GM21576 (cell line): ENCODE measurements at regions not wholly inside any gene's neighbourhood (a gene's known extent, or its start where the extent isn't known, plus 50 kb on each side); places are given as distances from the start of the nearest gene placed in this dataset.
"Not testable (repeated sequence)": the region's sequence is repeated elsewhere in the genome, so short reads cannot be mapped to it uniquely, and the experiment has no call there.

Experiments
- ATAC-seq: cut with Tn5 transposase; IDR thresholded peaks from one replicate; pipeline ENCODE4 v1.9.1; 2021; ENCODE audit warnings: mild to moderate bottlenecking, moderate library complexity; ENCODE audit not compliant: unreplicated experiment

- no peak for ATAC-seq
Measured at GRCh38 chr2:33958591-33958990, 359.5 kb upstream of the FAM98A start.

- ATAC-seq = no peak
Measured at GRCh38 chr2:33949371-33949770, 350.3 kb upstream of the FAM98A start.

- no peak for ATAC-seq
Measured at GRCh38 chr2:33946193-33946592, 347.1 kb upstream of the FAM98A start.

- no peak for ATAC-seq
Measured at GRCh38 chr2:33933203-33933602, 334.1 kb upstream of the FAM98A start.

- no peak for ATAC-seq
Measured at GRCh38 chr2:33931164-33931563, 332.1 kb upstream of the FAM98A start.

GRCh38 chr2:33929467-33929866 is 330.4 kb upstream of the FAM98A start:
- peak; percentile 97 for ATAC-seq

GRCh38 chr2:33927756-33928155 is 328.7 kb upstream of the FAM98A start:
- no peak for ATAC-seq

- ATAC-seq = no peak
Measured at GRCh38 chr2:33925311-33925710, 326.2 kb upstream of the FAM98A start.

GRCh38 chr2:33924586-33925169 is 325.6 kb upstream of the FAM98A start:
- no peak for ATAC-seq

- ATAC-seq = no peak
Measured at GRCh38 chr2:33917252-33917651, 318.2 kb upstream of the FAM98A start.

- no peak for ATAC-seq
Measured at GRCh38 chr2:33913071-33913616, 314.0 kb upstream of the FAM98A start.

GRCh38 chr2:33911327-33911726 is 312.2 kb upstream of the FAM98A start:
- ATAC-seq = no peak

GRCh38 chr2:33909945-33910695 is 311.0 kb upstream of the FAM98A start:
- ATAC-seq = no peak

- ATAC-seq = no peak
Measured at GRCh38 chr2:33907866-33908265, 308.8 kb upstream of the FAM98A start.

- not testable (repeated sequence) for ATAC-seq
Measured at GRCh38 chr2:33906129-33906528, 307.0 kb upstream of the FAM98A start.

- no peak for ATAC-seq
Measured at GRCh38 chr2:33904801-33905200, 305.7 kb upstream of the FAM98A start.

GRCh38 chr2:33903701-33904100 is 304.6 kb upstream of the FAM98A start:
- no peak for ATAC-seq

GRCh38 chr2:33903215-33903614 is 304.1 kb upstream of the FAM98A start:
- no peak for ATAC-seq

GRCh38 chr2:33900610-33901009 is 301.5 kb upstream of the FAM98A start:
- no peak for ATAC-seq

GRCh38 chr2:33897741-33898140 is 298.6 kb upstream of the FAM98A start:
- no peak for ATAC-seq

- no peak for ATAC-seq
Measured at GRCh38 chr2:33893824-33894223, 294.7 kb upstream of the FAM98A start.

- no peak for ATAC-seq
Measured at GRCh38 chr2:33891616-33892015, 292.5 kb upstream of the FAM98A start.
